ENCODE measurements at regions not wholly inside any gene's neighbourhood (a gene's known extent, or its start where the extent isn't known, plus 50 kb on each side); places are given as distances from the start of the nearest gene placed in this dataset.

- TF ChIP-seq USF2 (IDR thresholded peaks at IDR 0.05; ENCODE audit: low read depth, low read length) = no peak
- TF ChIP-seq CEBPB (IDR thresholded peaks at IDR 0.05; ENCODE audit: low read depth, low read length) = no peak
- TF ChIP-seq POLR2A (IDR thresholded peaks at IDR 0.05; ENCODE audit: low read depth, low read length) = no peak
- no peak for TF ChIP-seq RAD21 (IDR thresholded peaks at IDR 0.05; ENCODE audit: low read length)
- no peak for TF ChIP-seq CTCF (conservative IDR thresholded peaks at IDR 0.05; ENCODE audit: low read depth, low read length)
- TF ChIP-seq MAZ (IDR thresholded peaks at IDR 0.05; ENCODE audit: borderline replicate concordance, low read depth, low read length) = no peak
- no peak for TF ChIP-seq CHD1 (IDR thresholded peaks at IDR 0.05; ENCODE audit: low read depth, low read length)
- TF ChIP-seq BHLHE40 (IDR thresholded peaks at IDR 0.05; ENCODE audit: low read depth, low read length) = no peak
- TF ChIP-seq ELK1 (IDR thresholded peaks at IDR 0.05; ENCODE audit: borderline replicate concordance, low read depth, low read length) = no peak
- TF ChIP-seq MAFK (IDR thresholded peaks at IDR 0.05; ENCODE audit: low read depth, low read length) = no peak
- no peak for TF ChIP-seq MXI1 (IDR thresholded peaks at IDR 0.05; ENCODE audit: borderline replicate concordance, low read depth, low read length)
- no peak for TF ChIP-seq SMC3 (IDR thresholded peaks at IDR 0.05; ENCODE audit: low read depth, low read length)
Observed at GRCh38 chr4:156396534-156396933, 442.9 kb upstream of the CTSO start.
